ENCODE measurements at regions not wholly inside any gene's neighbourhood (a gene's known extent, or its start where the extent isn't known, plus 50 kb on each side); places are given as distances from the start of the nearest gene placed in this dataset.

DNA sequence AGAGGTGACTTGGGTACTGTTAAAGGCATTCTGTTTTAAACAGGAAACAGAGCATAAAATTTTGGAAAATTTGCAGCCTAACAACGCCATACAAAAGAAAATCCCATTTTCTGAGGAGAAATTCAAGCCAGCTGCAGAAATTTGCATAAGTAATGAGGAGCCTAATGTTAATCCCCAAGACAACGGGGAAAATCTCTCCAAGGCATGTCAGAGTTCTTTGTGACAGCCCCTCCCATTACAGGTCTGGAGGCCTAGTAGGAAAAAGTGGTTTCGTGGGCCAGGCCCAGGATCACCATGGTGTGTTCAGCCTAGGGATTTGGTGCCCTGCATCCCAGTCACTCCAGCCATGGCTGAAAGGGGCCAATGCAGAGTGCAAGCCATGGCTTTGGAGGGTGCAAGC lies 1333.1 kb upstream of the TENM4 start:
- POLR2A ChIA-PET, result no interaction called here
- H3K4me1 Mint-ChIP-seq (ENCODE audit: insufficient read depth, unreplicated experiment), result no peaks in the 10 kb centered on the region
- no peak for DNase-seq (ENCODE audit: unreplicated experiment)
- H3K27ac Mint-ChIP-seq (ENCODE audit: low read depth, unreplicated experiment), result no peak overlapping the region
- BruUV-seq (replicated peaks), result no TSS peak
- CTCF ChIA-PET, result no interaction called here
- H3K4me3 Mint-ChIP-seq (ENCODE audit: unreplicated experiment), result no peak overlapping the region
- H3K9me3 Mint-ChIP-seq (ENCODE audit: unreplicated experiment), result no peaks in the 10 kb centered on the region
- H3K36me3 Mint-ChIP-seq (ENCODE audit: insufficient read depth, unreplicated experiment), result no peaks in the 10 kb centered on the region
- TF ChIP-seq, protein P1, sequence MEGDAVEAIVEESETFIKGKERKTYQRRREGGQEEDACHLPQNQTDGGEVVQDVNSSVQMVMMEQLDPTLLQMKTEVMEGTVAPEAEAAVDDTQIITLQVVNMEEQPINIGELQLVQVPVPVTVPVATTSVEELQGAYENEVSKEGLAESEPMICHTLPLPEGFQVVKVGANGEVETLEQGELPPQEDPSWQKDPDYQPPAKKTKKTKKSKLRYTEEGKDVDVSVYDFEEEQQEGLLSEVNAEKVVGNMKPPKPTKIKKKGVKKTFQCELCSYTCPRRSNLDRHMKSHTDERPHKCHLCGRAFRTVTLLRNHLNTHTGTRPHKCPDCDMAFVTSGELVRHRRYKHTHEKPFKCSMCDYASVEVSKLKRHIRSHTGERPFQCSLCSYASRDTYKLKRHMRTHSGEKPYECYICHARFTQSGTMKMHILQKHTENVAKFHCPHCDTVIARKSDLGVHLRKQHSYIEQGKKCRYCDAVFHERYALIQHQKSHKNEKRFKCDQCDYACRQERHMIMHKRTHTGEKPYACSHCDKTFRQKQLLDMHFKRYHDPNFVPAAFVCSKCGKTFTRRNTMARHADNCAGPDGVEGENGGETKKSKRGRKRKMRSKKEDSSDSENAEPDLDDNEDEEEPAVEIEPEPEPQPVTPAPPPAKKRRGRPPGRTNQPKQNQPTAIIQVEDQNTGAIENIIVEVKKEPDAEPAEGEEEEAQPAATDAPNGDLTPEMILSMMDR (IDR thresholded peaks at IDR 0.05; ENCODE audit: unreplicated experiment), result no peak
- intact Hi-C loops (cut with micrococcal nuclease), result no loop called here
- no peaks in the 10 kb centered on the region for H3K27me3 Mint-ChIP-seq (ENCODE audit: insufficient read depth, unreplicated experiment)

DNA sequence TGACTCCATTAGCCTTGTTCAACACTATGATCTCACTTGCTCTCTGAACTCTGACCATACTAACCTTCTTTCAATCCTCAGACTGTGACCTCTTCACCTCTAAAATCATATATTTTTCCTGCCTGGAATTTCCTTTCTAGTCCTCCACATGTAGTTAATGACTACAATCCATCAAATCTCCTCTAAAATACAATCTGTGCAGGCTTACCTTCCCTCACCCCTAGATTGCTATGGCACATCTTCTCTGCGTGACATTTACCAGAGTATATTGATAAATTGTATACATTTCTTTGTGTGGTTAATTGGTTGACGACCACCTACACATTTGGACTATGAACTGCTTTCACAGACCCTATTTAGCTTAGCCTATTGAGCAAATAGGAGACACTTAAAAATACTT lies 1330.2 kb upstream of the TENM4 start:
- CTCF ChIA-PET, result interaction anchor here (0.5 to 0.7 kb wide), 2 partner anchors 35 to 161 kb away, joined by 3 read pairs; no protein-coding TSS in a partner anchor
- DNase-seq (ENCODE audit: unreplicated experiment), result no peak
- POLR2A ChIA-PET, result no interaction called here
- BruUV-seq (replicated peaks), result no TSS peak
- TF ChIP-seq, protein P1 (IDR thresholded peaks at IDR 0.05; ENCODE audit: unreplicated experiment), result no peak
- no peaks in the 10 kb centered on the region for H3K27me3 Mint-ChIP-seq (ENCODE audit: insufficient read depth, unreplicated experiment)
- no peaks in the 10 kb centered on the region for H3K9me3 Mint-ChIP-seq (ENCODE audit: unreplicated experiment)
- H3K27ac Mint-ChIP-seq (ENCODE audit: low read depth, unreplicated experiment), result no peak overlapping the region
- H3K4me3 Mint-ChIP-seq (ENCODE audit: unreplicated experiment), result no peak overlapping the region
- H3K36me3 Mint-ChIP-seq (ENCODE audit: insufficient read depth, unreplicated experiment), result no peaks in the 10 kb centered on the region
- intact Hi-C loops (cut with micrococcal nuclease), result no loop called here
- no peaks in the 10 kb centered on the region for H3K4me1 Mint-ChIP-seq (ENCODE audit: insufficient read depth, unreplicated experiment)

DNA sequence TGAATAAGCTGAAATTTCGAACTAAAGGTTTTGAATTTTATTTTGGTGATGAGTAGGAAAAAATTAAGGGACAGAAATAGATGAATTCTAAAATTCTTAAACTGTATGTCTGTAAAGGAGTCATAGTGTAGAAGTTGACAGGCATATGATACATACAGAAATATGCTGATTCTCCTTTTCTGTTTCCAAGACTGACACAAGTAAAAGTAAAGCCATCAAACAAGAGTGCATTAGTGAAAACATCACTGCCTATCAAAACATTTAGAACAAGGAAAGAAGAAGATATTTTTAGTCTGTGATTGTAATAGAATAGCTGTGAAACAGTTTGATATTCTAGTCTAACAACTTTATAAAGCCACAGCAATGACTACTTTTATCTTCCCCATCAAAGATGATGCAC lies 1318.0 kb upstream of the TENM4 start:
- Mint-ChIP-seq H3K4me3 (ENCODE audit: unreplicated experiment) (no peak overlapping the region), H3K27ac (ENCODE audit: low read depth, unreplicated experiment) (no peak overlapping the region), H3K4me1 (ENCODE audit: insufficient read depth, unreplicated experiment) (no peaks in the 10 kb centered on the region), H3K9me3 (ENCODE audit: unreplicated experiment) (no peaks in the 10 kb centered on the region), H3K27me3 (ENCODE audit: insufficient read depth, unreplicated experiment) (no peaks in the 10 kb centered on the region), H3K36me3 (ENCODE audit: insufficient read depth, unreplicated experiment) (no peaks in the 10 kb centered on the region)
- ChIA-PET CTCF (interaction anchor here (0.7 kb wide), 1 partner anchor 12 kb away, joined by 4 read pairs; no protein-coding TSS in a partner anchor), POLR2A (interaction anchor here (0.6 kb wide), 1 partner anchor 62 kb away, joined by 3 read pairs; no protein-coding TSS in a partner anchor)
- TF ChIP-seq, protein P1 (IDR thresholded peaks at IDR 0.05; ENCODE audit: unreplicated experiment), result no peak
- no TSS peak for BruUV-seq (replicated peaks)
- intact Hi-C loops (cut with micrococcal nuclease), result no loop called here
- no peak for DNase-seq (ENCODE audit: unreplicated experiment)

DNA sequence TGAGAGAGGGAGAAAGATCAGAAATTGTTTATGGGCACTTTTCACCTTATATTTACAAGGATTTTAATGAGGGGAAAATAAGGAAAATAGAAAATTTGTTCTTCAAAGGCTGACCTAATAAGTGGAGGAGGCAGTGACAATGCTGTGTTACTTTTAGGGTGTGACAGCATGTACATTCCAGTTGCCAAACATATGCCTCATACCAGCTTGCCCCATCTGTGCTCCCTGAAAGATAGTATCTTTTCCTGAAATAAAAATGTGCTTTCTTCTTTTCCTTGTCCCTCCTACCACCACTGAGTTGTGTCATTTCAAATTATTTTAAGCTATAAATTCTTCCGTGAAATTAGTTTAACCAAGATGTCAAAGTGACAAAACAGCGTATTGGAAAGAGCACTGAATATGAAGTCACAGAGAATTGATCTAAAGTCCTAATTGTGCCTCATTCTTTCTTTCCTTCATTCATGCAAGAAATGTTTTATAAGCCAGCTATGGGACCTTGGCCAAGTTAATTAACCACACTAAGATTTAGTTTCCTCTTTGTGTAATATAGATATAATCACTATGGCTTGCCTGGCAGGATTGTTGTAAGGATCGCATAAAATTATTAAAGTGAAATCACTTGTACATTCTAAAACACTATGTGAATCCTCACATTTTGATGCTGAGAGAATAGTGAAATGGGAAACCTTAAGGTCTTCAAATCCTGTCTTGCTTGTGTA lies 1307.5 kb upstream of the TENM4 start:
- no peaks in the 10 kb centered on the region for H3K27me3 Mint-ChIP-seq (ENCODE audit: insufficient read depth, unreplicated experiment)
- no peaks in the 10 kb centered on the region for H3K9me3 Mint-ChIP-seq (ENCODE audit: unreplicated experiment)
- intact Hi-C loops (cut with micrococcal nuclease), result no loop called here
- H3K36me3 Mint-ChIP-seq (ENCODE audit: insufficient read depth, unreplicated experiment), result no peaks in the 10 kb centered on the region
- no TSS peak for BruUV-seq (replicated peaks)
- H3K27ac Mint-ChIP-seq (ENCODE audit: low read depth, unreplicated experiment), result no peak overlapping the region
- H3K4me1 Mint-ChIP-seq (ENCODE audit: insufficient read depth, unreplicated experiment), result peaks cover 8% of the 10 kb centered on the region
- no peak overlapping the region for H3K4me3 Mint-ChIP-seq (ENCODE audit: unreplicated experiment)
- TF ChIP-seq, protein P1 (IDR thresholded peaks at IDR 0.05; ENCODE audit: unreplicated experiment), result no peak
- no peak for DNase-seq (ENCODE audit: unreplicated experiment)
- ChIA-PET POLR2A (interaction anchor here (0.7 to 0.9 kb wide), 3 partner anchors 48 to 150 kb away, joined by 3 to 4 read pairs (median 4); no protein-coding TSS in a partner anchor), CTCF (no interaction called here)

Data from MCF 10A (cell line).